Astrocyte of the spinal cord (primary cell): ENCODE measurements at regions not wholly inside any gene's neighbourhood (a gene's known extent, or its start where the extent isn't known, plus 50 kb on each side); places are given as distances from the start of the nearest gene placed in this dataset.
"Not testable (repeated sequence)": the region's sequence is repeated elsewhere in the genome, so short reads cannot be mapped to it uniquely, and the experiment has no call there.

Source experiments
- DNase-seq: peaks from one replicate; pipeline ENCODE4 v3.0.0; 2011; ENCODE audit warnings: low read depth, low spot score
- H3K4me3 ChIP-seq: 2 replicates; pipeline ENCODE4 v1.5.1; 2011; ENCODE audit warnings: low read depth, mild to moderate bottlenecking, low read length, moderate library complexity
- CTCF ChIP-seq: IDR thresholded peaks from 2 replicates; pipeline ENCODE4 v1.5.1; 2012; ENCODE audit warnings: low read depth, mild to moderate bottlenecking, low read length, inconsistent platforms
- in situ Hi-C: cut with HindIII; loops from 2 replicates; pipeline ENCODE4 v1.10.0; 2017; ENCODE audit warnings: low sequenced_read_pairs

- DNase-seq, result no peak
- TF ChIP-seq CTCF, result no peak
- in situ Hi-C loops, result no loop called here
- no peak overlapping the region for H3K4me3 ChIP-seq
Observed at GRCh38 chr20:43383026-43383795, 74.5 kb upstream of the SRSF6 start.

GRCh38 chr20:43382135-43382534 lies 75.6 kb upstream of the SRSF6 start:
- in situ Hi-C loops, H3K4me3 ChIP-seq, DNase-seq: not testable (repeated sequence)

- in situ Hi-C loops, DNase-seq: not testable (repeated sequence)
Observed at GRCh38 chr20:43381533-43381932, 76.2 kb upstream of the SRSF6 start.

GRCh38 chr20:43379239-43379917 lies 78.3 kb upstream of the SRSF6 start:
- no peak for TF ChIP-seq CTCF
- peak; percentile 3 for DNase-seq
- in situ Hi-C loops, result no loop called here
- no peak overlapping the region for H3K4me3 ChIP-seq

More at GRCh38 chr20:43381533-43381932, 76.2 kb upstream of the SRSF6 start:
- not testable (repeated sequence) for H3K4me3 ChIP-seq

- in situ Hi-C loops, result no loop called here
- H3K4me3 ChIP-seq, result no peak overlapping the region
- no peak for DNase-seq
- TF ChIP-seq CTCF, result no peak
Observed at GRCh38 chr20:43376831-43377230, 80.9 kb upstream of the SRSF6 start.

GRCh38 chr20:43375591-43375990 lies 82.1 kb upstream of the SRSF6 start:
- no peak overlapping the region for H3K4me3 ChIP-seq
- DNase-seq, result no peak
- no peak for TF ChIP-seq CTCF
- in situ Hi-C loops, result no loop called here

GRCh38 chr20:43372051-43372450 lies 85.6 kb upstream of the SRSF6 start:
- in situ Hi-C loops, result no loop called here
- DNase-seq, result no peak
- no peak overlapping the region for H3K4me3 ChIP-seq
- no peak for TF ChIP-seq CTCF
